GM06990 (cell line): ENCODE measurements at regions not wholly inside any gene's neighbourhood (a gene's known extent, or its start where the extent isn't known, plus 50 kb on each side); places are given as distances from the start of the nearest gene placed in this dataset.
"Not testable (repeated sequence)": the region's sequence is repeated elsewhere in the genome, so short reads cannot be mapped to it uniquely, and the experiment has no call there.

Experiments used
- DNase-seq: peaks from one replicate; pipeline ENCODE4 v3.0.0-alpha.2; 2011; ENCODE audit not compliant: insufficient read length; ENCODE audit errors: extremely low read depth
- H3K27me3 ChIP-seq: replicated peaks from 2 replicates; pipeline ENCODE4 v1.6.0; 2011; ENCODE audit warnings: low read length; ENCODE audit not compliant: control insufficient read depth, insufficient read depth
- H3K36me3 ChIP-seq: 2 replicates; pipeline ENCODE4 v1.5.1; 2011; ENCODE audit warnings: low read length; ENCODE audit not compliant: control insufficient read depth, insufficient read depth
- H3K4me3 ChIP-seq: replicated peaks from 2 replicates; pipeline ENCODE4 v1.5.1; 2011; ENCODE audit warnings: low read depth, mild to moderate bottlenecking, control low read depth, low read length
- CTCF ChIP-seq: IDR thresholded peaks from 2 replicates; pipeline ENCODE4 v1.5.1; 2011; ENCODE audit warnings: low read length, control low read depth, mild to moderate bottlenecking, inconsistent platforms; ENCODE audit not compliant: insufficient read depth, poor library complexity, severe bottlenecking

GRCh38 chr4:134126000-134126560, 75.5 kb downstream of the PABPC4L start:
- no peak for DNase-seq
- Histone ChIP-seq H3K36me3 (no peaks in the 10 kb centered on the region), H3K4me3 (no peak overlapping the region), H3K27me3 (no peaks in the 10 kb centered on the region)
- TF ChIP-seq CTCF, result no peak

- no peak for TF ChIP-seq CTCF
- DNase-seq, result no peak
- Histone ChIP-seq H3K27me3 (no peaks in the 10 kb centered on the region), H3K4me3 (no peak overlapping the region), H3K36me3 (no peaks in the 10 kb centered on the region)
Measured at GRCh38 chr4:134122903-134123302, 78.7 kb downstream of the PABPC4L start.

- Histone ChIP-seq H3K27me3 (no peaks in the 10 kb centered on the region), H3K4me3 (no peak overlapping the region), H3K36me3 (no peaks in the 10 kb centered on the region)
- DNase-seq, result no peak
- no peak for TF ChIP-seq CTCF
Measured at GRCh38 chr4:134117392-134118183, 84.0 kb downstream of the PABPC4L start.

- no peak for TF ChIP-seq CTCF
- DNase-seq, result no peak
- no peaks in the 10 kb centered on the region for H3K36me3 ChIP-seq
Measured at GRCh38 chr4:134089885-134090284, 111.7 kb downstream of the PABPC4L start.

GRCh38 chr4:134085496-134085895, 116.1 kb downstream of the PABPC4L start:
- Histone ChIP-seq H3K36me3 (no peaks in the 10 kb centered on the region), H3K4me3 (no peak overlapping the region), H3K27me3 (no peaks in the 10 kb centered on the region)
- no peak for DNase-seq
- no peak for TF ChIP-seq CTCF

More at GRCh38 chr4:134089885-134090284, 111.7 kb downstream of the PABPC4L start:
- Histone ChIP-seq H3K27me3 (no peaks in the 10 kb centered on the region), H3K4me3 (no peak overlapping the region)

- H3K36me3 ChIP-seq, H3K4me3 ChIP-seq, H3K27me3 ChIP-seq, DNase-seq: not testable (repeated sequence)
Measured at GRCh38 chr4:134079085-134079484, 122.5 kb downstream of the PABPC4L start.
